Tibial nerve (tissue), 4 donors: ENCODE measurements at regions not wholly inside any gene's neighbourhood (a gene's known extent, or its start where the extent isn't known, plus 50 kb on each side); places are given as distances from the start of the nearest gene placed in this dataset.

Source experiments
- DNase-seq, 2 donors: peaks; one replicate each; pipeline ENCODE4 v3.0.0-alpha.2; 2019; ENCODE audit warnings: low spot score in 2 of 2
- H3K27ac ChIP-seq, 4 donors: fragments of 200-600 bp; sonication (generic) in 3 of 4; one replicate each; pipeline ENCODE4 v1.5.1; 2017 to 2019; ENCODE audit warnings: mild to moderate bottlenecking in 1 of 4
- H3K27me3 ChIP-seq, 2 donors: fragments of 200-600 bp; sonication (generic) in 1 of 2; one replicate each; pipeline versions ENCODE4 v1.5.1 to v1.6.0; 2017 to 2019
- H3K36me3 ChIP-seq, 3 donors: fragments of 200-600 bp; sonication (generic); one replicate each; pipeline ENCODE4 v1.5.1; 2018 to 2019
- H3K4me1 ChIP-seq, 4 donors: fragments of 200-600 bp; sonication (generic) in 3 of 4; one replicate each; pipeline ENCODE4 v1.5.1; 2017 to 2019
- H3K4me3 ChIP-seq, 4 donors: fragments of 200-600 bp; sonication (generic) in 3 of 4; one replicate each; pipeline ENCODE4 v1.5.1; 2017 to 2019; ENCODE audit warnings: mild to moderate bottlenecking in 1 of 4, moderate library complexity in 1 of 4
- H3K9me3 ChIP-seq, 4 donors: fragments of 200-600 bp; sonication (generic) in 3 of 4; one replicate each; pipeline ENCODE4 v1.5.1; 2017 to 2019
- CTCF ChIP-seq, 5 experiments: fragments of 200-600 bp in 3 of 5; fragments of 450-650 bp in 2 of 5; sonication (generic) in 3 of 5; IDR thresholded peaks; one replicate each; pipeline ENCODE4 v1.5.1; 2016 to 2019; ENCODE audit warnings: antibody characterized with exemption in 5 of 5, mild to moderate bottlenecking in 3 of 5, moderate library complexity in 2 of 5
- EP300 ChIP-seq, 2 donors: sonication (generic); formaldehyde crosslinking; IDR thresholded peaks; one replicate each; pipeline ENCODE4 v1.6.1; 2017; ENCODE audit warnings: antibody characterized with exemption in 2 of 2, mild to moderate bottlenecking in 1 of 2
- POLR2A ChIP-seq, 2 donors: fragments of 450-650 bp; IDR thresholded peaks; one replicate each; pipeline ENCODE4 v1.6.1; 2017; ENCODE audit warnings: antibody characterized with exemption in 2 of 2, mild to moderate bottlenecking in 2 of 2, moderate library complexity in 2 of 2
- WGBS, 2 donors: methylation state at CpG; one replicate each; pipeline ENCODE4 v1.1.5; 2018; 5-methylcytosine and 5-hydroxymethylcytosine counted together

GRCh38 chr10:8248868-8249267 lies 194.4 kb downstream of the GATA3 start:
- WGBS, 2 donors = 75 to 77% methylated on average over 2 of the region's 2 CpGs
- H3K4me3 ChIP-seq = no peak overlapping the region
- no peaks in the 10 kb centered on the region for H3K36me3 ChIP-seq
- no peaks in the 10 kb centered on the region for H3K27me3 ChIP-seq
- no peak overlapping the region for H3K27ac ChIP-seq
- H3K9me3 ChIP-seq = peaks cover 0 to 19% (median 0%) of the 10 kb centered on the region in 4 donors
- no peaks in the 10 kb centered on the region for H3K4me1 ChIP-seq
- TF ChIP-seq EP300 (IDR thresholded peaks at IDR 0.05) (no peak), POLR2A (IDR thresholded peaks at IDR 0.05) (no peak), CTCF (IDR thresholded peaks at IDR 0.05) (no peak)
- DNase-seq = no peak

- no peaks in the 10 kb centered on the region for H3K27me3 ChIP-seq
- H3K9me3 ChIP-seq = peaks cover 0 to 10% (median 0%) of the 10 kb centered on the region in 4 donors
- H3K4me1 ChIP-seq = no peaks in the 10 kb centered on the region
- no peak overlapping the region for H3K4me3 ChIP-seq
- H3K36me3 ChIP-seq = no peaks in the 10 kb centered on the region
- whole genome bisulfite sequencing, 2 donors = 54 to 67% methylated on average over 1 of the region's 1 CpG
- no peak overlapping the region for H3K27ac ChIP-seq
- TF ChIP-seq CTCF (IDR thresholded peaks at IDR 0.05) = no peak
- no peak for DNase-seq
These were observed 199.9 kb downstream of the GATA3 start for GRCh38 chr10:8254350-8254749.

GRCh38 chr10:8255301-8255700 lies 200.8 kb downstream of the GATA3 start:
- H3K36me3 ChIP-seq = no peaks in the 10 kb centered on the region
- TF ChIP-seq EP300 (IDR thresholded peaks at IDR 0.05) = no peak
- TF ChIP-seq CTCF (IDR thresholded peaks at IDR 0.05) = no peak
- TF ChIP-seq POLR2A (IDR thresholded peaks at IDR 0.05) = no peak
- H3K4me1 ChIP-seq = no peaks in the 10 kb centered on the region
- 74 to 77% methylated on average over 1 of the region's 1 CpG for WGBS, 2 donors
- no peaks in the 10 kb centered on the region for H3K27me3 ChIP-seq
- DNase-seq = no peak
- no peak overlapping the region for H3K27ac ChIP-seq
- peaks cover 0 to 9% (median 0%) of the 10 kb centered on the region in 4 donors for H3K9me3 ChIP-seq
- no peak overlapping the region for H3K4me3 ChIP-seq

- no peaks in the 10 kb centered on the region for H3K4me1 ChIP-seq
- H3K27me3 ChIP-seq = no peaks in the 10 kb centered on the region
- H3K27ac ChIP-seq = no peak overlapping the region
- TF ChIP-seq CTCF (IDR thresholded peaks at IDR 0.05) = no peak
- no peak for TF ChIP-seq POLR2A (IDR thresholded peaks at IDR 0.05)
- TF ChIP-seq EP300 (IDR thresholded peaks at IDR 0.05) = no peak
- no peaks in the 10 kb centered on the region for H3K36me3 ChIP-seq
- H3K4me3 ChIP-seq = no peak overlapping the region
- 88 to 96% methylated on average over 16 of the region's 16 CpGs for WGBS, 2 donors
- DNase-seq = no peak
- H3K9me3 ChIP-seq = peaks cover 0 to 9% (median 0%) of the 10 kb centered on the region in 4 donors
These were observed 206.2 kb downstream of the GATA3 start for GRCh38 chr10:8260645-8261044.

- H3K27me3 ChIP-seq = no peaks in the 10 kb centered on the region
- TF ChIP-seq CTCF (IDR thresholded peaks at IDR 0.05) (no peak), POLR2A (IDR thresholded peaks at IDR 0.05) (no peak), EP300 (IDR thresholded peaks at IDR 0.05) (no peak)
- no peak overlapping the region for H3K27ac ChIP-seq
- no peak for DNase-seq
- H3K4me1 ChIP-seq = no peaks in the 10 kb centered on the region
- H3K4me3 ChIP-seq = no peak overlapping the region
- peaks cover 0 to 9% (median 0%) of the 10 kb centered on the region in 4 donors for H3K9me3 ChIP-seq
- whole genome bisulfite sequencing, 2 donors = 84% methylated on average over 4 of the region's 4 CpGs
- H3K36me3 ChIP-seq = no peaks in the 10 kb centered on the region
These were observed 207.8 kb downstream of the GATA3 start for GRCh38 chr10:8262317-8262716.
